HG03520 (cell line): ENCODE measurements at regions not wholly inside any gene's neighbourhood (a gene's known extent, or its start where the extent isn't known, plus 50 kb on each side); places are given as distances from the start of the nearest gene placed in this dataset.

ENCODE experiments used
- ATAC-seq: cut with Tn5 transposase; IDR thresholded peaks from one replicate; pipeline ENCODE4 v1.9.1; 2021; ENCODE audit warnings: mild to moderate bottlenecking, moderate library complexity; ENCODE audit not compliant: unreplicated experiment

- no peak for ATAC-seq
These were observed 349.9 kb downstream of the TRIB2 start for GRCh38 chr2:13066676-13067075.

- ATAC-seq: no peak
These were observed 350.8 kb downstream of the TRIB2 start for GRCh38 chr2:13067508-13067907.

GRCh38 chr2:13089971-13090370, 373.2 kb downstream of the TRIB2 start:
- no peak for ATAC-seq

GRCh38 chr2:13091455-13091854, 374.7 kb downstream of the TRIB2 start:
- no peak for ATAC-seq

- no peak for ATAC-seq
These were observed 375.2 kb downstream of the TRIB2 start for GRCh38 chr2:13091861-13092378.

GRCh38 chr2:13093416-13093991, 376.8 kb downstream of the TRIB2 start:
- no peak for ATAC-seq

- no peak for ATAC-seq
These were observed 385.8 kb downstream of the TRIB2 start for GRCh38 chr2:13102397-13103063.

- no peak for ATAC-seq
These were observed 386.4 kb downstream of the TRIB2 start for GRCh38 chr2:13103151-13103550.

- ATAC-seq: no peak
These were observed 387.2 kb downstream of the TRIB2 start for GRCh38 chr2:13103778-13104493.

- ATAC-seq: no peak
These were observed 388.0 kb downstream of the TRIB2 start for GRCh38 chr2:13104723-13105122.

GRCh38 chr2:13106302-13106701, 389.6 kb downstream of the TRIB2 start:
- peak; percentile 81 for ATAC-seq

GRCh38 chr2:13109516-13109915, 392.8 kb downstream of the TRIB2 start:
- ATAC-seq: no peak

GRCh38 chr2:13110825-13111224, 394.1 kb downstream of the TRIB2 start:
- no peak for ATAC-seq

GRCh38 chr2:13113002-13113401, 396.3 kb downstream of the TRIB2 start:
- no peak for ATAC-seq

- ATAC-seq: no peak
These were observed 397.7 kb downstream of the TRIB2 start for GRCh38 chr2:13114391-13114790.

GRCh38 chr2:13115643-13116042, 398.9 kb downstream of the TRIB2 start:
- no peak for ATAC-seq

GRCh38 chr2:13121096-13121495, 404.4 kb downstream of the TRIB2 start:
- no peak for ATAC-seq

- ATAC-seq: no peak
These were observed 411.4 kb downstream of the TRIB2 start for GRCh38 chr2:13128139-13128538.

- ATAC-seq: no peak
These were observed 418.6 kb downstream of the TRIB2 start for GRCh38 chr2:13135369-13135768.

GRCh38 chr2:13135856-13136255, 419.1 kb downstream of the TRIB2 start:
- ATAC-seq: no peak

GRCh38 chr2:13137679-13138078, 420.9 kb downstream of the TRIB2 start:
- ATAC-seq: no peak

GRCh38 chr2:13141315-13141714, 424.6 kb downstream of the TRIB2 start:
- no peak for ATAC-seq
